ENCODE measurements at regions not wholly inside any gene's neighbourhood (a gene's known extent, or its start where the extent isn't known, plus 50 kb on each side); places are given as distances from the start of the nearest gene placed in this dataset.

- H2AFZ ChIP-seq (ENCODE audit: low read length) = no peak overlapping the region
- TF ChIP-seq ELK4 (CRISPR knock-in tag; IDR thresholded peaks at IDR 0.05; ENCODE audit: borderline replicate concordance) (no peak), ZNF10 (CRISPR knock-in tag; IDR thresholded peaks at IDR 0.05; ENCODE audit: borderline replicate concordance, low read depth) (no peak)
- no peak overlapping the region for H3K27ac ChIP-seq (ENCODE audit: extremely low read length, insufficient read depth, low read length)
- H4K20me1 ChIP-seq (ENCODE audit: insufficient read depth, low read length) = no peaks in the 10 kb centered on the region
- ChIA-PET POLR2A (interaction anchor here (0.6 kb wide), 1 partner anchor 9 kb away, joined by 3 read pairs; no protein-coding TSS in a partner anchor), CTCF (ENCODE audit: low intra/inter-chr PET ratio, low total read pairs) (no interaction called here)
- 3% methylated on average over 11 of the region's 12 CpGs for whole genome bisulfite sequencing (ENCODE audit: low lambda C conversion rate)
- H3K27me3 ChIP-seq (ENCODE audit: control insufficient read depth in 1 of 2, insufficient read depth in 2 of 2, low read length in 2 of 2) = peaks cover 0 to 4% of the 10 kb centered on the region in 2 experiments; a peak in 2 of 5 replicates
- DNase-seq (ENCODE audit: low spot score) (no peak), FAIRE-seq (no peak), ATAC-seq (no peak)
- no peak overlapping the region for H3K9ac ChIP-seq (ENCODE audit: insufficient read depth, low read depth, low read length)
- no peaks in the 10 kb centered on the region for H3K4me1 ChIP-seq (ENCODE audit: insufficient read depth, low read length)
- no TSS peak for BruUV-seq (replicated peaks)
- intact Hi-C loops (cut with micrococcal nuclease; ENCODE audit: unreplicated experiment) (no loop called here), in situ Hi-C loops (cut with HindIII; ENCODE audit: extremely low pct_ligation_motif_present, low pct_unique_long_range_greater_than_20kb) (no loop called here)
- H3K79me2 ChIP-seq (ENCODE audit: insufficient read depth, low read length) = no peaks in the 10 kb centered on the region
- H3K36me3 ChIP-seq (replicated peaks in 1 of 2; ENCODE audit: control insufficient read depth in 1 of 2, insufficient read depth in 2 of 2, low read length in 2 of 2) = no peaks in the 10 kb centered on the region
- H3K4me3 ChIP-seq (replicated peaks in 1 of 3; ENCODE audit: insufficient read depth in 1 of 3, low read depth in 2 of 3, low read length in 3 of 3) = no peak overlapping the region
- no peak overlapping the region for H3K4me2 ChIP-seq (ENCODE audit: low read depth, low read length)
- no peaks in the 10 kb centered on the region for H3K9me3 ChIP-seq (ENCODE audit: low read length)
Measured at GRCh38 chr13:60261432-60262351, 98.0 kb upstream of the DIAPH3 start.

- Histone ChIP-seq H2AFZ (ENCODE audit: low read length) (no peak overlapping the region), H3K79me2 (ENCODE audit: insufficient read depth, low read length) (no peaks in the 10 kb centered on the region), H3K4me3 (replicated peaks in 1 of 3; ENCODE audit: insufficient read depth in 1 of 3, low read depth in 2 of 3, low read length in 3 of 3) (no peak overlapping the region), H3K27me3 (ENCODE audit: control insufficient read depth in 1 of 2, insufficient read depth in 2 of 2, low read length in 2 of 2) (peaks cover 0 to 11% of the 10 kb centered on the region in 2 experiments; a peak in 3 of 5 replicates), H3K4me2 (ENCODE audit: low read depth, low read length) (no peak overlapping the region), H3K9me3 (ENCODE audit: low read length) (no peaks in the 10 kb centered on the region), H3K4me1 (ENCODE audit: insufficient read depth, low read length) (peaks cover 15% of the 10 kb centered on the region; the same call in 1 of the 2 replicates), H3K27ac (ENCODE audit: extremely low read length, insufficient read depth, low read length) (no peak overlapping the region), H4K20me1 (ENCODE audit: insufficient read depth, low read length) (no peaks in the 10 kb centered on the region), H3K36me3 (replicated peaks in 1 of 2; ENCODE audit: control insufficient read depth in 1 of 2, insufficient read depth in 2 of 2, low read length in 2 of 2) (no peaks in the 10 kb centered on the region), H3K9ac (ENCODE audit: insufficient read depth, low read depth, low read length) (no peak overlapping the region)
- ChIA-PET POLR2A (no interaction called here), CTCF (ENCODE audit: low intra/inter-chr PET ratio, low total read pairs) (no interaction called here)
- in situ Hi-C loops (cut with HindIII; ENCODE audit: extremely low pct_ligation_motif_present, low pct_unique_long_range_greater_than_20kb) (no loop called here), intact Hi-C loops (cut with micrococcal nuclease; ENCODE audit: unreplicated experiment) (no loop called here)
- no peak for DNase-seq (ENCODE audit: low spot score)
- 89% methylated on average over 1 of the region's 1 CpG for WGBS (ENCODE audit: low lambda C conversion rate)
- no peak for FAIRE-seq
- BruUV-seq (replicated peaks) = no TSS peak
- no peak for ATAC-seq
- no peak for TF ChIP-seq ZNF615 (CRISPR knock-in tag; IDR thresholded peaks at IDR 0.05; ENCODE audit: borderline replicate concordance)
- no peak for TF ChIP-seq PATZ1 (CRISPR knock-in tag; IDR thresholded peaks at IDR 0.05)
- TF ChIP-seq KLF13 (CRISPR knock-in tag; IDR thresholded peaks at IDR 0.05) = no peak
- TF ChIP-seq REL (CRISPR knock-in tag; conservative IDR thresholded peaks at IDR 0.05) = no peak
- no peak for TF ChIP-seq TFDP2 (CRISPR knock-in tag; IDR thresholded peaks at IDR 0.05)
- no peak for TF ChIP-seq SRSF1 (optimal IDR thresholded peaks at IDR 0.05; ENCODE audit: low read depth, low read length)
- no peak for TF ChIP-seq PHF8 (CRISPR knock-in tag; IDR thresholded peaks at IDR 0.05)
- TF ChIP-seq KMT2A (CRISPR knock-in tag; IDR thresholded peaks at IDR 0.05) = no peak
- TF ChIP-seq SRY (CRISPR knock-in tag; IDR thresholded peaks at IDR 0.05) = no peak
- no peak for TF ChIP-seq ZNF570 (CRISPR knock-in tag; IDR thresholded peaks at IDR 0.05; ENCODE audit: borderline replicate concordance)
Measured at GRCh38 chr13:60265566-60265965, 101.8 kb upstream of the DIAPH3 start.
